ENCODE measurements at regions not wholly inside any gene's neighbourhood (a gene's known extent, or its start where the extent isn't known, plus 50 kb on each side); places are given as distances from the start of the nearest gene placed in this dataset.

- no peak for TF ChIP-seq POLR2AphosphoS5 (IDR thresholded peaks at IDR 0.05)
- TF ChIP-seq CTCF (IDR thresholded peaks at IDR 0.05): no peak
- no peak for TF ChIP-seq POLR2A (IDR thresholded peaks at IDR 0.05; ENCODE audit: low read depth)
These were observed 114.3 kb upstream of the SLC25A48 start for GRCh38 chr5:135720191-135720590.
